HepG2 (cell line): ENCODE measurements at regions not wholly inside any gene's neighbourhood (a gene's known extent, or its start where the extent isn't known, plus 50 kb on each side); places are given as distances from the start of the nearest gene placed in this dataset.

Experiments used
- ATAC-seq: fragments of 200-7000 bp; cut with Tn5 transposase; 3 replicates; pipeline ENCODE4 v1.9.1; 2020; ENCODE audit warnings: mild to moderate bottlenecking, moderate library complexity
- BruUV-seq: library from RNA; stranded (reverse); fragments of 400-500 nt; replicated peaks from 2 replicates; lab custom pipeline; 2021; lab: Mats Ljungman, UMichigan
- CTCF ChIA-PET: fragments of 300-600 bp; formaldehyde crosslinking; extraction: SDS; loops from one replicate; lab custom pipeline; 2021; ENCODE audit warnings: low total read pairs, inconsistent platforms, low intra/inter-chr PET ratio; lab: Yijun Ruan, JAX
- POLR2A ChIA-PET: fragments of 350-600 bp; sonication (Branson Sonifier 250); formaldehyde crosslinking; loops from one replicate; lab custom pipeline; 2020; ENCODE audit warnings: antibody characterized with exemption, inconsistent platforms; lab: Yijun Ruan, JAX
- DNase-seq: peaks from one replicate; pipeline ENCODE4 v3.0.0-alpha.2; 2015; ENCODE audit warnings: low spot score
- FAIRE-seq: peaks from 3 replicates; lab custom pipeline; 2011; peaks lifted over from hg19 to GRCh38; lab: Jason Lieb, UNC
- H2AFZ ChIP-seq: one replicate; pipeline ENCODE4 v1.6.1; 2011; ENCODE audit warnings: low read length, inconsistent platforms
- H3K27ac ChIP-seq: fragments of 300-600 bp; 3 replicates; pipeline ENCODE4 v1.8.0; 2011; ENCODE audit warnings: mixed run types, mild to moderate bottlenecking, mixed read lengths, low read length, inconsistent platforms; ENCODE audit not compliant: insufficient read depth; ENCODE audit errors: extremely low read length
- H3K27me3 ChIP-seq, 2 experiments: fragments of 200-600 bp in 1 of 2; 2 replicates in 1 of 2; 3 replicates in 1 of 2; pipeline versions ENCODE4 v1.6.0 to v1.8.0; 2011; ENCODE audit warnings: low read length in 2 of 2, mild to moderate bottlenecking in 2 of 2, moderate library complexity in 2 of 2, inconsistent platforms in 1 of 2; ENCODE audit not compliant: insufficient read depth in 2 of 2, control insufficient read depth in 1 of 2
- H3K36me3 ChIP-seq, 2 experiments: fragments of 200-600 bp in 1 of 2; replicated peaks in 1 of 2; 2 replicates in 1 of 2; 3 replicates in 1 of 2; pipeline versions ENCODE4 v1.5.1 to v1.8.0; 2011; ENCODE audit warnings: low read length in 2 of 2, inconsistent platforms in 1 of 2; ENCODE audit not compliant: insufficient read depth in 2 of 2, control insufficient read depth in 1 of 2
- H3K4me1 ChIP-seq: 2 replicates; pipeline ENCODE4 v1.5.1; 2012; ENCODE audit warnings: low read length, inconsistent platforms; ENCODE audit not compliant: insufficient read depth
- H3K4me2 ChIP-seq: 2 replicates; pipeline ENCODE4 v1.6.0; 2011; ENCODE audit warnings: low read depth, low read length, inconsistent platforms
- H3K4me3 ChIP-seq, 3 experiments: fragments of 200-600 bp in 1 of 3; sonication (generic), shearing (Covaris generic) in 1 of 3; replicated peaks in 1 of 3; 2 replicates each; pipeline ENCODE4 v1.5.1; 2011 to 2016; ENCODE audit warnings: low read length in 3 of 3, inconsistent platforms in 2 of 3, low read depth in 2 of 3, mild to moderate bottlenecking in 2 of 3, control low read depth in 1 of 3, mixed read lengths in 1 of 3; ENCODE audit not compliant: insufficient read depth in 1 of 3
- H3K79me2 ChIP-seq: one replicate; pipeline ENCODE4 v1.6.1; 2011; ENCODE audit warnings: low read length, inconsistent platforms; ENCODE audit not compliant: insufficient read depth
- H3K9ac ChIP-seq: 2 replicates; pipeline ENCODE4 v1.6.0; 2011; ENCODE audit warnings: mild to moderate bottlenecking, low read depth, low read length, inconsistent platforms; ENCODE audit not compliant: insufficient read depth
- H3K9me3 ChIP-seq: 2 replicates; pipeline ENCODE4 v1.5.1; 2012; ENCODE audit warnings: mild to moderate bottlenecking, low read length
- H4K20me1 ChIP-seq: 2 replicates; pipeline ENCODE4 v1.6.0; 2011; ENCODE audit warnings: inconsistent platforms, mild to moderate bottlenecking, low read length, moderate library complexity; ENCODE audit not compliant: insufficient read depth
- CSRNP2 ChIP-seq: sonication (generic); formaldehyde crosslinking; conservative IDR thresholded peaks from 2 replicates; pipeline ENCODE4 v1.8.0; 2022; ENCODE audit warnings: low read depth, missing genetic modification reagents
- GLI4 ChIP-seq: sonication (generic); formaldehyde crosslinking; IDR thresholded peaks from 2 replicates; pipeline ENCODE4 v1.5.1; 2020; ENCODE audit warnings: missing genetic modification reagents, mild to moderate bottlenecking, moderate library complexity, borderline replicate concordance
- MED8 ChIP-seq: sonication (generic); formaldehyde crosslinking; IDR thresholded peaks from 2 replicates; pipeline ENCODE4 v1.8.1; 2023; ENCODE audit warnings: mild to moderate bottlenecking, missing genetic modification reagents; ENCODE audit not compliant: insufficient replicate concordance
- NCOA1 ChIP-seq: sonication (generic); formaldehyde crosslinking; IDR thresholded peaks from 2 replicates; pipeline ENCODE4 v1.9.0; 2021; ENCODE audit warnings: missing genetic modification reagents
- PBX3 ChIP-seq: sonication (generic); formaldehyde crosslinking; IDR thresholded peaks from 2 replicates; pipeline ENCODE4 v1.8.1; 2023; ENCODE audit warnings: missing genetic modification reagents, inconsistent platforms, borderline replicate concordance
- SNAI1 ChIP-seq: sonication (generic); formaldehyde crosslinking; IDR thresholded peaks from 2 replicates; pipeline ENCODE4 v1.5.0; 2020; ENCODE audit warnings: mild to moderate bottlenecking, missing genetic modification reagents, borderline replicate concordance
- TGIF2 ChIP-seq: IDR thresholded peaks from 2 replicates; pipeline ENCODE4 v1.6.1; 2016; ENCODE audit warnings: control low read depth, missing compliant biosample characterization
- ZBTB44 ChIP-seq: sonication (generic); formaldehyde crosslinking; IDR thresholded peaks from 2 replicates; pipeline ENCODE4 v1.4.0; 2020; ENCODE audit warnings: missing genetic modification reagents
- ZNF414 ChIP-seq: sonication (generic); formaldehyde crosslinking; IDR thresholded peaks from 2 replicates; pipeline ENCODE4 v1.5.0; 2020; ENCODE audit warnings: missing genetic modification reagents
- ZNF576 ChIP-seq: sonication (generic); formaldehyde crosslinking; IDR thresholded peaks from 2 replicates; pipeline ENCODE4 v1.4.0; 2020; ENCODE audit warnings: mild to moderate bottlenecking, missing genetic modification reagents
- ZNF652 ChIP-seq: IDR thresholded peaks from 2 replicates; pipeline ENCODE4 v1.6.1; 2016; ENCODE audit warnings: low read depth, borderline replicate concordance
- ZNF7 ChIP-seq: IDR thresholded peaks from 2 replicates; pipeline ENCODE4 v1.6.1; 2016; ENCODE audit warnings: missing biosample characterization, missing genetic modification reagents
- ZSCAN25 ChIP-seq: sonication (generic); formaldehyde crosslinking; IDR thresholded peaks from 2 replicates; pipeline ENCODE4 v1.8.0; 2022; ENCODE audit warnings: mild to moderate bottlenecking, missing genetic modification reagents
- ZSCAN31 ChIP-seq: sonication (generic); formaldehyde crosslinking; IDR thresholded peaks from 2 replicates; pipeline ENCODE4 v1.5.0; 2020; ENCODE audit warnings: low read depth, mild to moderate bottlenecking, missing genetic modification reagents
- WGBS: methylation state at CpG from one replicate; pipeline ENCODE4 v1.1.6; 2017; ENCODE audit warnings: low lambda C conversion rate; 5-methylcytosine and 5-hydroxymethylcytosine counted together
- in situ Hi-C: cut with HindIII; loops from 2 replicates; pipeline ENCODE4 v1.10.0; 2017; ENCODE audit warnings: low pct_unique_long_range_greater_than_20kb; ENCODE audit not compliant: extremely low pct_ligation_motif_present
- intact Hi-C: fragments of 100-400 bp; cut with micrococcal nuclease; formaldehyde crosslinking; loops from one replicate; pipeline ENCODE4 v1.10.0; 2022; ENCODE audit not compliant: unreplicated experiment

GRCh38 chr7:120077777-120078176, 195.2 kb upstream of the KCND2 start:
- H2AFZ ChIP-seq: no peak overlapping the region
- no peak for TF ChIP-seq ZBTB44 (CRISPR knock-in tag)
- TF ChIP-seq TGIF2: no peak
- no peak for TF ChIP-seq SNAI1 (CRISPR knock-in tag)
- TF ChIP-seq ZNF576 (CRISPR knock-in tag): no peak
- no peak for TF ChIP-seq ZNF414 (CRISPR knock-in tag)
- TF ChIP-seq NCOA1: no peak
- no peaks in the 10 kb centered on the region for H3K9me3 ChIP-seq
- in situ Hi-C loops: no loop called here
- H3K4me1 ChIP-seq: no peaks in the 10 kb centered on the region
- DNase-seq (no peak), FAIRE-seq (no peak), ATAC-seq (no peak)
- no peak overlapping the region for H3K4me2 ChIP-seq
- no peaks in the 10 kb centered on the region for H3K79me2 ChIP-seq
- H3K9ac ChIP-seq: no peak overlapping the region
- intact Hi-C loops: no loop called here
- no peak overlapping the region for H3K27ac ChIP-seq
- WGBS: under 1% methylated on average over 3 of the region's 3 CpGs
- H3K4me3 ChIP-seq: no peak overlapping the region
- no peaks in the 10 kb centered on the region for H3K27me3 ChIP-seq
- no peaks in the 10 kb centered on the region for H3K36me3 ChIP-seq
- BruUV-seq: no TSS peak
- ChIA-PET POLR2A (no interaction called here), CTCF (no interaction called here)
- H4K20me1 ChIP-seq: no peaks in the 10 kb centered on the region

DNA sequence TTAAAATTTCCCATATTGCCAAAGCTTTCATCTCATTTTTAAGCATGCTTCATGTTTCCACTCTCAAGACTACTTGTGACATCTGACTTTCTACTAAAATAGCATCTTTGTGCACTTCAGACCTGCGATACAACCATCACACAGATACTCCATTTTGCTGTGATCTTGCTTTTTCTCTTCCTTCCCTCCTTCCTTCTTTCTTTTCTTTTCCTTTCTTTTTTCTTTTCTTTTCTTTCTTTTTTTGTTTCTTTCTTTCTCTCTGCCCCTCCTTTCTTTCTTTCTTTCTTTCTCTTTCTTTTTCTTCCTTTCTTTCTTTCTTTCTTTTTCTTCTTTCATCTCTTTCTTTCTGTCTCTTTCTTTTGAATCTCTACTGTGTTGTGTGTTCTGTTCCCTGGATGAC, 194.0 kb upstream of the KCND2 start:
- DNase-seq: no peak
- WGBS: 0% methylated on average over 1 of the region's 1 CpG
- no peaks in the 10 kb centered on the region for H3K27me3 ChIP-seq
- no peak for ATAC-seq
- no peaks in the 10 kb centered on the region for H3K4me1 ChIP-seq
- TF ChIP-seq MED8 (CRISPR knock-in tag) (no peak), GLI4 (CRISPR knock-in tag) (no peak), PBX3 (CRISPR knock-in tag) (no peak), ZNF7 (CRISPR knock-in tag) (no peak), ZSCAN25 (CRISPR knock-in tag) (no peak), ZNF652 (CRISPR knock-in tag) (no peak), ZSCAN31 (CRISPR knock-in tag) (no peak), CSRNP2 (CRISPR knock-in tag) (no peak)
- TF ChIP-seq, all 625 proteins: peak for 0
- intact Hi-C loops: no loop called here
- Histone ChIP-seq H3K27ac (no peak overlapping the region), H4K20me1 (no peaks in the 10 kb centered on the region), H3K36me3 (no peaks in the 10 kb centered on the region), H3K4me3 (no peak overlapping the region), H3K9ac (no peak overlapping the region), H3K4me2 (no peak overlapping the region), H3K9me3 (no peaks in the 10 kb centered on the region), H3K79me2 (no peaks in the 10 kb centered on the region), H2AFZ (no peak overlapping the region)
- no peak for FAIRE-seq
- CTCF ChIA-PET: no interaction called here
- in situ Hi-C loops: no loop called here
- POLR2A ChIA-PET: no interaction called here
- no TSS peak for BruUV-seq
